ENCODE measurements at regions not wholly inside any gene's neighbourhood (a gene's known extent, or its start where the extent isn't known, plus 50 kb on each side); places are given as distances from the start of the nearest gene placed in this dataset.

GRCh38 chr18:71443706-71444480, 1100.2 kb downstream of the CBLN2 start:
- no peak for TF ChIP-seq POLR2A (IDR thresholded peaks at IDR 0.05; ENCODE audit: low read depth, low read length)
- no peak for TF ChIP-seq TAF1 (IDR thresholded peaks at IDR 0.05; ENCODE audit: low read depth, low read length)
- no peak for TF ChIP-seq POLR2AphosphoS5 (IDR thresholded peaks at IDR 0.05; ENCODE audit: low read depth, low read length)
- TF ChIP-seq PAX5 (IDR thresholded peaks at IDR 0.05; ENCODE audit: insufficient read depth, low read length, severe bottlenecking) = no peak
- no peak for TF ChIP-seq SPI1 (IDR thresholded peaks at IDR 0.05; ENCODE audit: low read depth, low read length)

All from GM12891 (cell line).